Astrocyte (in vitro differentiated cells and primary cell): ENCODE measurements at regions not wholly inside any gene's neighbourhood (a gene's known extent, or its start where the extent isn't known, plus 50 kb on each side); places are given as distances from the start of the nearest gene placed in this dataset.

Experiments
- EZH2 ChIP-seq: IDR thresholded peaks from 2 replicates; pipeline ENCODE4 v1.6.1; 2012; ENCODE audit warnings: mild to moderate bottlenecking, low read length, inconsistent platforms; ENCODE audit not compliant: insufficient read depth
- TF ChIP-seq, protein P1 (sequence below): IDR thresholded peaks from 2 replicates; pipeline ENCODE4 v1.5.1; 2011; ENCODE audit warnings: low read depth, mild to moderate bottlenecking, inconsistent platforms, low read length, moderate library complexity; ENCODE audit not compliant: insufficient read depth

DNA sequence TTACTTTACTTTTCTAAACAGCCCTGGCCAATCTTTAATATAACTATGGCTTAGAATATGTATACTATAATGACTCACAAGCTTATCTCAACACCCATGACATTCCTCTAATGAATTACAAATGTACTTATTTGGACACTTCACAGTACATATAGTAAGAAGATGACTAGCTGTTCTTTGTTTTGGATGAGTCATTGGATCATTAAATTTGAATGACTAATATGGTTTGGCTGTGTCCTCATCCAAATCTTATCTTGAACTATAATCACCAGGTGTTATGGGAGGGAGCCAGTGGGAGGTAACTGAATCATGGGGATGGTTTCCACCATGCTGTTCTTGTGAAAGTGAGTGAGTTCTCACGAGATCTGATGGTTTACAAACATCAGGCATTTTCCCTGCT is 807.5 kb upstream of the SORCS1 start:
- TF ChIP-seq, protein P1, sequence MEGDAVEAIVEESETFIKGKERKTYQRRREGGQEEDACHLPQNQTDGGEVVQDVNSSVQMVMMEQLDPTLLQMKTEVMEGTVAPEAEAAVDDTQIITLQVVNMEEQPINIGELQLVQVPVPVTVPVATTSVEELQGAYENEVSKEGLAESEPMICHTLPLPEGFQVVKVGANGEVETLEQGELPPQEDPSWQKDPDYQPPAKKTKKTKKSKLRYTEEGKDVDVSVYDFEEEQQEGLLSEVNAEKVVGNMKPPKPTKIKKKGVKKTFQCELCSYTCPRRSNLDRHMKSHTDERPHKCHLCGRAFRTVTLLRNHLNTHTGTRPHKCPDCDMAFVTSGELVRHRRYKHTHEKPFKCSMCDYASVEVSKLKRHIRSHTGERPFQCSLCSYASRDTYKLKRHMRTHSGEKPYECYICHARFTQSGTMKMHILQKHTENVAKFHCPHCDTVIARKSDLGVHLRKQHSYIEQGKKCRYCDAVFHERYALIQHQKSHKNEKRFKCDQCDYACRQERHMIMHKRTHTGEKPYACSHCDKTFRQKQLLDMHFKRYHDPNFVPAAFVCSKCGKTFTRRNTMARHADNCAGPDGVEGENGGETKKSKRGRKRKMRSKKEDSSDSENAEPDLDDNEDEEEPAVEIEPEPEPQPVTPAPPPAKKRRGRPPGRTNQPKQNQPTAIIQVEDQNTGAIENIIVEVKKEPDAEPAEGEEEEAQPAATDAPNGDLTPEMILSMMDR = no peak
- no peak for TF ChIP-seq EZH2
